ENCODE measurements at regions not wholly inside any gene's neighbourhood (a gene's known extent, or its start where the extent isn't known, plus 50 kb on each side); places are given as distances from the start of the nearest gene placed in this dataset.
A peak's percentile ranks its signal among the peaks of the same experiment; 100 is the strongest.

DNA sequence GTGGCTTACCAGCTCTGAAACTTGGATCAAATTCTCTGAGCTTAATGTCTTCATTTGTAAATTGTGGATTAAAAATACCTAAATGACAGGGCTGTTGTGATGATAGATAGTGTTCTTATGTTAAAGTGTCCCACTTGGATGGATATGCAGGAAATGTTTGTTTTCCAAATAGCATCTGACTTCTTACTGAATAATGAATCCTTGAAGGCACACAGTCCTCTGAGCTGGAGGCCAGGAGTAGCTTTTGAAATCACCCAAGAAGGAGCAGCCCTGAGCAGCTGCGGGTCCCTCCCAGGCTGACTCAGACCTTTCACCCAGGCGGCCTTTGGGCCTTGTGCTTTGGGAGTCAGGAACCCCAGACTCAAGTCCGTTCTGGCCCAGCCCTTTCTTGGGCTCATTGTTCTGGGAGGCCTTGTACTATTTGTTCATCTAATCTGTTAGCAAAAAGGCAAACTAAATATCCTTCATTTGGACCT lies 173.0 kb upstream of the GATA6 start:
- TF ChIP-seq ZSCAN21 (CRISPR knock-in tag; IDR thresholded peaks at IDR 0.05; ENCODE audit: borderline replicate concordance) (no peak), FOSL2 (CRISPR knock-in tag; IDR thresholded peaks at IDR 0.05) (peak; percentile 42; the same call in 1 of the 2 replicates), SOX13 (IDR thresholded peaks at IDR 0.05) (no peak), SOX13 (CRISPR knock-in tag; conservative IDR thresholded peaks at IDR 0.05 in 1 of 2, IDR thresholded peaks at IDR 0.05 in 1 of 2) (peak in 1 of 2 experiments; percentile 59; a peak in 2 of 4 replicates), SOX6 (IDR thresholded peaks at IDR 0.05) (no peak), SOX6 (CRISPR knock-in tag; IDR thresholded peaks at IDR 0.05) (peak; percentile 60), PPARG (CRISPR knock-in tag; conservative IDR thresholded peaks at IDR 0.05) (0 out of 2 replicates have a peak, but pooled peaks have one; percentile 38), SRSF9 (IDR thresholded peaks at IDR 0.05; ENCODE audit: borderline replicate concordance, insufficient read depth, low read depth, low read length, poor library complexity, severe bottlenecking) (no peak), HNF4A (CRISPR knock-in tag; IDR thresholded peaks at IDR 0.05) (peak; percentile 54; the same call in 1 of the 2 replicates), HNF4G (IDR thresholded peaks at IDR 0.05; ENCODE audit: borderline replicate concordance, low read depth, low read length) (peak; percentile 54), HNF4G (CRISPR knock-in tag; IDR thresholded peaks at IDR 0.05; ENCODE audit: borderline replicate concordance, low read depth) (no peak), NKX3-1 (CRISPR knock-in tag; IDR thresholded peaks at IDR 0.05) (no peak)
- ChIA-PET CTCF (ENCODE audit: low intra/inter-chr PET ratio, low total read pairs) (no interaction called here), POLR2A (interaction anchor here (1.4 kb wide), 1 partner anchor 16 kb away, joined by 5 read pairs; no protein-coding TSS in a partner anchor)
- no peaks in the 10 kb centered on the region for H3K9me3 ChIP-seq (ENCODE audit: low read length)
- no peak overlapping the region for H3K27ac ChIP-seq (ENCODE audit: extremely low read length, insufficient read depth, low read length)
- intact Hi-C loops (cut with micrococcal nuclease; ENCODE audit: unreplicated experiment) (loop anchor here (5.0 kb wide), 1 partner anchor 566 kb away; no protein-coding TSS in a partner anchor), in situ Hi-C loops (cut with HindIII; ENCODE audit: extremely low pct_ligation_motif_present, low pct_unique_long_range_greater_than_20kb) (no loop called here)
- peak; percentile 52 for ATAC-seq
- H2AFZ ChIP-seq (ENCODE audit: low read length) = no peak overlapping the region
- WGBS (ENCODE audit: low lambda C conversion rate) = no CpG with 5 or more reads among the region's 3 CpGs
- no peak overlapping the region for H3K4me3 ChIP-seq (replicated peaks in 1 of 3; ENCODE audit: insufficient read depth in 1 of 3, low read depth in 2 of 3, low read length in 3 of 3)
- no peak overlapping the region for H3K9ac ChIP-seq (ENCODE audit: insufficient read depth, low read depth, low read length)
- no peaks in the 10 kb centered on the region for H4K20me1 ChIP-seq (ENCODE audit: insufficient read depth, low read length)
- peaks cover 0 to 7% of the 10 kb centered on the region in 2 experiments; a peak in 1 of 5 replicates for H3K27me3 ChIP-seq (ENCODE audit: control insufficient read depth in 1 of 2, insufficient read depth in 2 of 2, low read length in 2 of 2)
- no TSS peak for BruUV-seq (replicated peaks)
- H3K4me1 ChIP-seq (ENCODE audit: insufficient read depth, low read length) = peaks cover 52% of the 10 kb centered on the region
- no peaks in the 10 kb centered on the region for H3K36me3 ChIP-seq (replicated peaks in 1 of 2; ENCODE audit: control insufficient read depth in 1 of 2, insufficient read depth in 2 of 2, low read length in 2 of 2)
- FAIRE-seq = no peak
- peak overlapping the region; percentile 62 for H3K4me2 ChIP-seq (ENCODE audit: low read depth, low read length)
- DNase-seq (ENCODE audit: low spot score) = peak; percentile 23
- H3K79me2 ChIP-seq (ENCODE audit: insufficient read depth, low read length) = no peaks in the 10 kb centered on the region
